NT2/D1 (cell line): ENCODE measurements at regions not wholly inside any gene's neighbourhood (a gene's known extent, or its start where the extent isn't known, plus 50 kb on each side); places are given as distances from the start of the nearest gene placed in this dataset.

Experiments used
- SUZ12 ChIP-seq: IDR thresholded peaks from 2 replicates; pipeline ENCODE4 v1.6.1; 2011; ENCODE audit not compliant: insufficient read length, insufficient read depth; ENCODE audit errors: extremely low read depth
- ZNF274 ChIP-seq: IDR thresholded peaks from 2 replicates; pipeline ENCODE4 v1.6.1; 2011; ENCODE audit warnings: mild to moderate bottlenecking, low read depth, low read length

- TF ChIP-seq SUZ12 (no peak), ZNF274 (no peak)
Measured at GRCh38 chr12:113571713-113572112, 100.0 kb upstream of the LHX5 start.
